NCI-H1930 (cell line): ENCODE measurements at regions not wholly inside any gene's neighbourhood (a gene's known extent, or its start where the extent isn't known, plus 50 kb on each side); places are given as distances from the start of the nearest gene placed in this dataset.
"Not testable (repeated sequence)": the region's sequence is repeated elsewhere in the genome, so short reads cannot be mapped to it uniquely, and the experiment has no call there.

ENCODE experiments used
- DNase-seq, 2 experiments: peaks; one replicate each; lab custom pipeline; 2025; lab: John Stamatoyannopoulos, UW

DNA sequence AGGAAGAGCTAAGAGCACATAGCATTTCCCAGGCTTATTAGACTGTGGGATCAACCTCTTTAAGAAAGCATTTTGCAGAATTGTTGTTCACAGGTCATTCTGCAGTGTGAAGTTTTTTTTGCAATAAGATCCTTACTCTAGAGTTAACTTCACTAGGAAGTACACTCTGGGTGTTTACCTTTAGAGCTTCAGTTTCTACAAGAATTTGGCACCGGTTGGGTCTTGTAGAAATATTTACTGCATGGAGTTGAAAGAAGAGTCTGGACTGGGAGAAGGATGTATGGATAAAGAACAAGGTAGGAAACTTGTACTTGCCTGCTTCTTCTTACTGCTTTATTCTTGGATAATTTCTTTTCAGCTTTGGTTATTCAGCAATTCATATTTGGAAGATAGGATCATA is 944.9 kb upstream of the GYPC start:
- no peak for DNase-seq

DNA sequence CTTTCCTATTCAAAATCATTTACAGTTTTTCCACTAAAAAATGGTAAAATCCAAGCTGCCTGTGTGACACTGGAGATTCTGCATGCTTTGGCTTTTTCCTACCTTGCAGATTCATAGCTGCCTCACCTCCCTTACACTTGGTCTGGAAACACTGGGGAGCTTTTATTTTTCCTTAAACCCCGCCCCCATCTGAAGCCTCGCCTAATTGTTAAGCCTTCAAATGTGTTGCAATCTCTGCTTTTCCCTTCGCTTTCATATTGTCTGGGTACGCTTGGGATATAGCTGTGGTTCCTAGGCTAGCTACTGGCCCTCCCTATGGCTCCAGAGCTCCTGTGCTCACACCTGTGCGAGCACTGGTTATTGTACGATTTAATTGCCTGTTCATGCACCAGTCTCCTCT is 942.4 kb upstream of the GYPC start:
- no peak for DNase-seq

DNA sequence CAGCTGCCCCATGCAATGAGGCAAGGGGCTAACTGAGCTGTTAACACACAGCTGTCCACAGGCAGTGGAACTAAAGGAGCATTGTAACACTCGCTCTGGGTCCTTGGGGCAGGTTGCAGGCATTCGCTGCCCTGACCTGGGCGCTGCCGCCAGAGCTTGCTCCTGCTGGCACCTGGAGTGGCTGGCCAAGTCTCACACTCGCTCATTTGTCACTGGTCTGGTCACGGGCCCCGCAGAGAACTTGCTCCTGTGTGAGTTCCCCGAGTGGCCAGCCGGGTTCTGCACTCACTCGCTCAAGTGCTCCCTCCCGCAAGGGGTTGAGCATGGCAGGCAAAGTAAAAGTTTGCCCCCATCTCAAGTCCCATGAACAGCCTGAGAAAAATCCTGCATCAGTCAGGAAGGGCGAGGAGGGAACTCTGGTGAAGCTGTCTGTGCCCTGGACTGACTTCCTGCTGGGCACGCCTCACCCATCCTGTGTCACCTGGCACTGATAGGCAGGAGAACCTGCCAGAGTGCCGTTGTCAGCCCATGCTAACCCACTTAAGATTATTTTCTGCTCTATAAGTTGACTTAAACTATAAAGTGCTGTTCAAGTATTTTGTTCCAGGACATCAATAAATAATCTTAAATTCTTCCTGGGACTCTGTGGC is 934.8 kb upstream of the GYPC start:
- no peak for DNase-seq

DNA sequence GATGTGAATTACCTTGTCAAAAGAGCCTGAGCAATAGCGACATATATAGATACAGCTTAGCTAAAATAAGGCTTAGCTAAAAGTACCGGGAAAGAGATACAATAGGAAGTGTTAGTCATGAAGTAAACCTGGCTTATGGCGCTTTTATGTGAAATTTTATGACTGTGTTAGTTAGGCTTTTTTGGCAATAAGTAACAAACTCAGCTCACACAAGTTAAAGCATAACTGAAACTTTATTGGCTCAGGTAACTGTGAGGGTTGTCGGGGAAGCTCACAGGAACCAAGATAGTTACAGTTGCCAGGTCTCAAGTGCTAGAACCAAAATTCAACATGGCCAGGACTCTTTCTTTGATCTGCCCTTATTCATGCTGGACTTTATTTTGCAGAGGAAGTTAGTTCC is 925.0 kb upstream of the GYPC start:
- no peak for DNase-seq

DNA sequence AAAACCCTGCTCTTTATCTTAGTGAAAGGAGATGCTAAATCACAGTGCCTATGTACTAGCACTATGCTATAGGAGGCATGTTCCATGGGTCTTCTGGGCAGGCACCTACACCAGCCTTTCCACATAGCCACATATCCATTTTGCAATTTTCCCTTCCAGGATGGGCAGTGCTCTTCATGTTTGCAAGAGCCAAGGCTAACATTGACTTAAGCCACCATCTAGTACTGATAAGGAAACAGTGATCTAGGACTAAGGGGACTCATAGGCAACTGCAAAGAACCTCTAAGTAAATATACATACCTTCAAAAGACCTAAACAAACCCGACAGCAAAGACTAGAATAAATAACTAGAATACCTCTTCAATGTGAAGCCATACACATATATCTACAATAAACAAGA is 919.7 kb upstream of the GYPC start:
- DNase-seq, result no peak

DNA sequence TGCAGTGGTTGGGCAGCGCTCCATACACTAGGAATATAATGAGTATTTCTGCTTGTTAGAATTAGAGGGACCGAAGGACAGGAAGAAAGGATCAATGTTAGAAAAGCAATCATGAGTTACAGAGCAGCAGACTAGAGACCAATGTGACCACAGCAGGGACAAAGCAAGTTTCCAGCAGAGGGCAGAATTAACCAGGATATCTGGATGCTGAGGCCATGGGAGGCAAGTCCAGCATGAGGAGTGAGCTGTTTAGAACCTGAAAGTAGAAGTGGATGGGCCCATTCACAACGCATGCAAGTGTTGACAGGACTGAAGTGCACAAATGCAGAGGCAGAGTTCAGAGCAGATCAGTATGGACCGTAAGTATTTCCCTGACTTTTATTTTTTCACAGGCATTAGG is 910.4 kb upstream of the GYPC start:
- peak; percentile 26 to 38 for DNase-seq

DNA sequence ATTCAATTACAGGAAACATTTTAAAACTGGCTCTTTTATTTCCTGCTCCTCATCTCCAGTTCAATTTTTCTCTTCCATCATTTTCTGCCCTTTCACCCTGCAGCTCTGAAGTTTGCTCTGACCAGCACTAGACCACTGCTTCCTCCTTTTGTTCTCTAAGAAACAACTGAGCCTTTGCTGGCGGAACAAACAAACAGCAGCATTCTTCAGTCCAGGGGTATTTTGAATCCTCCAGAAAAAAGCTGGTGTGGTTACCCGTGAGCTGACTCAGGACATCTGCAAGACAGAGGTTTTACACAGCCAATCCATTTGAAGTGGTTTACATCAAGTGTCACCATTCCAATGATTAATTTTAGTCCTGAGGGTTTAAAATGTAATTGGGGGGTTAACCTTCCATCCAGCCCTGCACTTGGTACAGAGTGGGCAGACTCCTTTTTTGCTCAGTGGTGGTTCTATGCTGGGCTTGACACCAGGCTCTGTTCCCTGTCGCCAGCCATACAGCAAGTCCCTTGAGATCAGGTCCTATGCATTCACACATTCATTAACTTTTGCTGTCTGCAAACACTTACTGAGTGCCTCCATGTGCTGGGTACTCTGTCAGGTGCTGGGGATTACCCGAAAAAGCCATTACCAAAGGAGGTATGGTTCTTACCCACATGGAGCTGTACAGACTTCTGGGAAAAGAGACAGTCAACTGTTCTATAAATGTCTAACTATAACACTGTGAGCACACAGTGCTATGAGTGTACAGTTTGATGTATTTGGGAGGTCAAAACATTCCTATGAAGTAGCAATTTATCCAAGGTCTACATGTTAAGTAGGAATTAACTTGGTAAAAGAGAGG is 909.4 kb upstream of the GYPC start:
- no peak for DNase-seq

DNA sequence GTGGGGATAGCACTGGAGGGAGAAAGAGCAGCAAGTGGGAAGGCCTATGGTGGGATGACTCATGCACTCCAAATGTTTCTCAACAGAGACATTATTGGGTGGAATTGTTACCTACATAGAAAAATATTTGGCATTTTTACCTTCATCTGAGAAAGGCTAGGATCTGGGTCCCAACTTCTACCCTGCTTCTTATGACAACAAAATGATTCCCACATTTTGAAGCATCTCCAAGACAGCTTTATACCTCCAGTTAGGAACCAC is 908.9 kb upstream of the GYPC start:
- DNase-seq, result no peak

DNA sequence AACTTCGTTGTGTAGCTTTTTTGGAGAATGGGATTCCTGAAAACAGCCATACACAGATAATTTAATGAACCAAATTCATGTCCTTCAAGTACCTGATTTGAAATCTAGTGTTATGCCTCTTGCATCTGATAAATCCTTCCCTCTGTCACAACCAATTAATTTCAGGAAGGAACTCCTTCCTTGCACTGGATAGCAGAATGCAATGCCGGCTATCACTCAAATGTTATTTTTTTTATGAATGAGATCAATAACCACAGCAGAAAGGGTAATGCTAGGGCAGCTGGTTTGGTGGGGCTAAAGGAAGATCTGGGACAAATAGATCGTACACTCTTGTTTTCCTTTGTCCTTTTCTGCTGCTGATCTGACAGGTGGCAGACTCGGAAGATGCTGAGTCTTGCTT is 899.5 kb upstream of the GYPC start:
- DNase-seq, result no peak

DNA sequence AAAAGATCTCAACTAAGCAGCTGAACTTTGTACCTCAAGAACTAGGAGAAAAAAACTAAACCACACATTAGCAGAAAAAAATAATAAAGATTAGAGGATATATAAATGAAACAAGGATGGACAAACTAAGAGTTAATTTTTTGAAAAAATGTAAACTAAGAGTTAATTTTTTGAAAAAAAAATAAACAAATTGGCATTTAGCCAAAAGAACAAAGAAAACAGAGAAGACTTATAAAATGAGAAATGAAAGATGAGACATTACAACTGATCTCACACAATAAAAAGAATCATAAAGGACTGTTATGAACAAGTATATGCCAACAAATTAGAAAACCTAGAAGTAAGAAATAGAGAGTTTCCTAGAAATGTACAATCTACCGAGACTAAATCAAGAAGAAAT is 859.2 kb upstream of the GYPC start:
- no peak for DNase-seq

DNA sequence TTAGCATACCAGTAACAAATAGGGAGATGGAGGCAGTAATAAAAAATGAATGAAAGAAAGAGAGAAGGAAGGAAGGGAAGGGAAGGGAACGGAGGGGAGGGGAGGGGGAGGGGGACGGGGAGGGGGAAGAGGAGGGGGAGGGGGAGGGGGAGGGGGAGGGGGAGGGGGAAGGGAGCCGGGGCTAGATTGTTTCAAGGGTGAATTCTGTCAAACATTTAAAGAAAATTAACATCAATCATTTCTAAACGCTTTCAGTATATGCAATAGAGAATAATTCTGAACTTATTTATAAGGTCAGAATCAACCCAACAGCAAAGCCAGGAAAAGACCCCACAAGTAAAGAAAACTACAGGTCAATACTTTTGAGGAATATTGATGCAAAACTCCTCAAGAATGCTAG is 858.8 kb upstream of the GYPC start:
- DNase-seq, result no peak

DNA sequence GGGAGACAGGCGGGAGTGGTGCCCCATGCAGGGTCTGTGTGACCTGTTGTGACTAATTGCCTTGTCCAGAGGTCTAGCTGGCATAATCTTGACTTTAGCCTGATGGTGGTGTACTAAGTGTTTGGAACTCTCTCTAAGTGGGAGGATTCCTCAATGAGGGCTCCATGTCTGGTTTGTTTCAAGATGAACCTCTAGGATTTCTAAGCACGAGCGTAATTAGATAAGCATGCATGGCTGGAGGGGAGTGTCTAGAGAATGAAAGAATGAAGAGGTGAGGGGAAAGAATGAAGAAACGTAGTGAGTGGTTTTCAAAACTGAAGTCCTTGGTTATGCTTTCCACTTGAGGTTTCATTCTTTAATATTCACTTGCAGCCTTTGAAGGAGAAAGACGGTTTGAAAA is 833.2 kb upstream of the GYPC start:
- DNase-seq, result no peak

DNA sequence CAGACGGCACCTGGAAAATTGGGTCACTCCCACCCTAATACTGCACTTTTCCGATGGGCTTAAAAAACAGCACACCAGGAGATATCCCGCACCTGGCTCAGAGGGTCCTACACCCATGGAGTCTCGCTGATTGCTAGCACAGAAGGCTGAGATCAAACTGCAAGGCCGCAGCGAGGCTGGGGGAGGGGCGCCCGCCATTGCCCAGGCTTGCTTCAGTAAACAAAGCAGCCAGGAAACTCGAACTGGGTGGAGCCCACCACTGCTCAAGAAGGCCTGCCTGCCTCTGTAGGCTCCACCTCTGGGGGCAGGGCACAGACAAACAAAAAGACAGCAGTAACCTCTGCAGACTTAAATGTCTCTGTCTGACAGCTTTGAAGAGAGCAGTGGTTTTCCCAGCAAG is 830.2 kb upstream of the GYPC start:
- DNase-seq, result not testable (repeated sequence)

DNA sequence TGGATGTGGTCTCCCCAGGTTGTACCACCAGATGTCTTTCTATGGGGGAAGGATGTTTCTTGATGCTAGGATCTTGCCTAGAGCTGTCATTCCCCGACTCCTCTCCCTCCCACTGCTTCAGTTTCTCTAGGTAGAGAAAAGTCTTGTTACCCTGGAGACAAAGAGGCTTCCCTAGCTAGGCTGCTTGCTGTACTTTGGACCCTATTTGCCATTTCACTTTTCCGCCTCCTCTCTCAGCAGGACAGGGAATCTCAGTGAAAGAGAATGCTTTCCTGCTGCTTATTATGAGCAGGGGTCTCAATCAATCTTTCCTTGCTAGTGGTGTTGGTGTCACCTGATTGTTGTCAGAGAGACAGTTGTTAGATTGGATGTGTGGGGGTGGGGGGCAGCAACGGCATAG is 818.8 kb upstream of the GYPC start:
- no peak for DNase-seq

DNA sequence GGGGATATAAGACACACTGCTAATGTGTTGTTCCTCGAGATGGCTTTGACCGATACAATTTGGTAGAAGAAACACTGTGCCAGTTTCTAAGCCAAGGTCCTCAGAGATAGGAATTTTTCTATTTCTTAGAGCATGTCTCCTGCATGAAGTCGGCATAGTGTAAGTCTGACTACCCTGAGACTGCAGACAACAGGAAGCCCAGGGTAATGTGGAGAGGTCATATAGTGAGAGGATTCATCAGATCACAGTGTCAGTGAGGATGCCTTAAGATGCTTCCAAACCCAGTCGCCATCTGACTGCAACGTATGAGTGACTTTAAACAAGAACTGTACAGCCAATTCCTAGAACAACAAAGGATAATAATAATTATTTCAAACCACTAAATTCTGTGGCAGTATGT is 818.3 kb upstream of the GYPC start:
- DNase-seq, result no peak

DNA sequence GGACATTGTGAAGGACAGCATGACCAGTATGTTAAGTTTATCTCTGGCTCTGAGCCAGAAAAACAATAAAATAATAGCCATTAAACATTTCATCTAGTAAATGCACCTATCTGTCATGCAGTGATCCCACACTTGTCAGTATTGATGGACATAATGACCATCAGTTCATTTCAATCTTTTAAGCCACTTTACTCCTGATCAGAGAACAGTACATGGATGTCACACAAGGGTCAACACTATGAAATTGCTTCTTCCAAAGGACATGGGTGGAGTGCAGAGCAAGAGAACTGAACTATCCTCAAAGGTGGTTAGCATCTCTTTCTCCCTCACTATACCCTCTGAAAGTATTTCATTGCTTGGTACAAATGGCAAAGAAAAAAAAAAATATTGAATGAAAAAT is 816.0 kb upstream of the GYPC start:
- no peak for DNase-seq

DNA sequence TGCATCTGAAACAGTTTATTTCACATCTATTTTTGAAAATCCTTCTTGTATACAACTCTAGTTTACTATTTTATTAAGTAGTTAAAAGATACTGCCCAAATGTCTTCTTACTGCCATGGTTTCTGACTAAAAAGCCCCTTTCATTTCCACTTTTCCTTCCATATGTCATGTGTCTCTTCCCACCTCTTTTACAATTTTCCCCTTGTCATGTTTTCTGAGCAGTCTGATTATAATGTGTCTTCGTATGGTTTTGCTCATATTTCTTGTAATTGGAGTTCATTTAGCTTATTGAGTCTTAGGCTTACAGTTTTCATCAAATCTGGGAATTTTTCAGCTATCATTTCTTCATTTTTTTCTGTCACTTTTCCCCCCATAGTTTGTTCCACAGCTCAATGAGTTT is 813.9 kb upstream of the GYPC start:
- DNase-seq, result no peak

DNA sequence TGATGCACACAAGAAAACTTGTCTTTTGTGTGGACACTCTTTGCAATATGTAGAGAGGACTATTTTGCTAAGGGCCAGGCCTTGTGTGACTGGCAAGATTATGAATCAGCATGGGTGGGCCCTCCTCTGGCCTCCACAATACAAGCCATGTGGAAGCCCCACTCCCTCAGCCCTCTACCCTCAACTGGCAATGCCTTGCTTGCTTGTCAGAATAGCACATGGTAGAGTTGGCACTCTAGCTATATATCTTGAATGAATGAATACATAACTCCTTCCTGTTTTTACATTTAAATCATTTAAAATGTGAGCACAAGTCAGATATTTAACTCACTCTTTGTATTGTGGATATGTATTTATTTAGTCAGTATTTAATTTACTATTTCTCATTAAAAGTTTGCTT is 805.4 kb upstream of the GYPC start:
- no peak for DNase-seq

DNA sequence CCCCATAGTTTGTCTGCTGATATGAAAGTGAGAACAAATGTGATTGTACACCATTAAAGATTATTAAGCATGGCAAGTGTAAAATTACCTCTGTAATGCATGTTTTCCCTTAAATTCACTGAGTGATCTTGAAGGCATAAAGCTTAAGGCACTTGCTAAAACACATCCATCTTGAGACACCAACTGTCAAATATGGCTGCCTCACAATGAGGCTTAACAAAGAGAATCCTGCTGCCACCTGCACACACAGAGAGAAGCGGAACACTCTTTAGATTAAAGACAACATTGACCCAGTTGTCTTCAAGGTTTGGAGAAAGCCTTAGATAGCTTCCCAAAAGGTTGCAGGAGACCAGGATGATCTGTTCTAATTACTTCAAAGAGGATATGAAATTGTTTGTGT is 803.6 kb upstream of the GYPC start:
- DNase-seq, result no peak

DNA sequence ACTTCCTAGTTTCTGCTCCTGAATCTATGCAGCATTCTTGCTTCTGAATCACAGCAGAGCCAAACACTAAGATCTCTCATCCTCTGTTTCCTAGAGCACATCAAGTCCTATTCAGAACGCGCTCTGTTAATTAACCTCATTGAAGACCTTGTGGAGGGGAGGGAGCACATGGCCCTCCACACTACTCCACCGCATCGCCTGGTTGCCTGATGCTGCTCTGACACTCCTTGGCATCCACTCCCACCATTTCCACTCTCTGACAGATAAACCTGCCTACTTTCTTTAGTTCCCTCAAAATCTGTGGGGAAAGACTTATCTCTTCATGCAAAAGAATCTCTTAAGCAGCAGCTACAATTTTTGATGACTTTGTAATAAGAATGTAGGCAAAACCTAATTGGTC is 802.3 kb upstream of the GYPC start:
- no peak for DNase-seq

DNA sequence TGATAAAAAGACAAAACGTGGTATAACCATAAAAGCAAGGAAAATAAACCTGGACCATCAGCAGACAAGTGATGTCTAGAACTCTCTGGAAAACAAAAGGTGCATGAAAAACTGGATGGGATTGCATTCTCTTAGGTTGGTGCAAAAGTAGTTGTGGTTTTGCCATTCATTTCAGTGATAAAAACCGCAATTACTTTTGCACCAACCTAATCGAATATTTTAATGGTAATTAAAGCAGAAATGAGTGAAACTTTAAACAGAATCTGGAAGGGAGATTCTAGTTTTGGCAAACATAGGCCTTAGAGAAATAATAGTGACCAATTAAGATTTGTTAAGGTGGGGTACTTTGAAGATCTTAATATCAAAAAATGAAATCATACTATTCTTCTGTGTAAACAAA is 800.8 kb upstream of the GYPC start:
- DNase-seq, result no peak

DNA sequence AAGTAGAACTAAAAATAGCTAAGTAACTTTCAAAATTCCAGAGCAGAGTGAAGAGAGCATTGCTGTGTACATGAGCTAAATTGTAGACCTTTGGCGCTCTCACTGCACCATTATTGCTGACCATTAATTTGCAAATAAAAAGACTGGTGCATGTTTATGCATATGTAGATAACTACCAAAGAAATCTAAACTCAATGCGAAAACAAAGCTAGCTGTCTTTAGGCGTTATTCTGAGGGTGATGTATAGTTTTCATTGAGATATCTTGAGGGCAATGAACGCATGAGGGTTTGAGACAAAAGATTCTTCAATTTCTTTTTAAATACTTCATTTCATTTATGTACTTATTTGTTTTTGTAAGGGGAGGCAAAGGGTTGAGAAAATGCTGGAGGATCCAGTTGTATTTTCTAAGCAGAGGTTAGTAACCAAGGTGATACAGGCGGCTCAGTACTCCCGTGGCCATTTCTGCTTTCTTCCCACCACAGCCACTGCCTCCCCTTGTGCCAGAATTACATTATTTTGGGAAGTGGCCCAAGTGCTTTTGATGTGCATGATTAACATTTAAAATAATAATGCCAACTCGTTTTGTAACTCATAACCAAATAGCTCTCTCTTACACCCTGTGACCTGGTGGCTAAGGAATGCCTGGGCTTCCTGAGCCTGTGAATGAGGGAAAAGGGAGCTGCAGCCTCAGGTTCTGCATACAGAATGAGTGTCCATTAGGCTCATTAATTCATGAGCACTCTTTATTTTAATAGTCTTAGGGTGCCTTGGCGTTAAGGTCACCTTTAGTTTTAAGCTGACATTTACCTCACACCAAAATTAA is 797.8 kb upstream of the GYPC start:
- no peak for DNase-seq

DNA sequence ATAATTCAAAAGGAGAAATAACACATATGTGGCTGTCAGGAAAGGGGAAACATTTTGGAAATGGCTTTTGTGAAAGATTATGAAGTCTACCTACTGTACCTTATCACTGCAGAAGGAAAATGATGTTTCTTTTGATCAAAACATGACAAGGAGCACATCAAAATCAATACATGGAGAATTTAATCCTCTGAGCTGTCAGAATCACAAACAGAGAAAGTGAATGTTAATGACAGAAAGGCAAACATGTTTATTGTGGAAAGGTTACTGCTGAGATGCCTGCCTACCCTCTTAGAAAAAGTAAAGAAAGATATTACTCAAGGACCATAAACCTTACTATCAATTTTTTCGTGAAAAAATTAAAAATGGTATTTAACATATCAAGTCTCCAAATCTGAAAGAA is 794.5 kb upstream of the GYPC start:
- DNase-seq, result no peak
